ENCODE measurements at regions not wholly inside any gene's neighbourhood (a gene's known extent, or its start where the extent isn't known, plus 50 kb on each side); places are given as distances from the start of the nearest gene placed in this dataset.

DNA sequence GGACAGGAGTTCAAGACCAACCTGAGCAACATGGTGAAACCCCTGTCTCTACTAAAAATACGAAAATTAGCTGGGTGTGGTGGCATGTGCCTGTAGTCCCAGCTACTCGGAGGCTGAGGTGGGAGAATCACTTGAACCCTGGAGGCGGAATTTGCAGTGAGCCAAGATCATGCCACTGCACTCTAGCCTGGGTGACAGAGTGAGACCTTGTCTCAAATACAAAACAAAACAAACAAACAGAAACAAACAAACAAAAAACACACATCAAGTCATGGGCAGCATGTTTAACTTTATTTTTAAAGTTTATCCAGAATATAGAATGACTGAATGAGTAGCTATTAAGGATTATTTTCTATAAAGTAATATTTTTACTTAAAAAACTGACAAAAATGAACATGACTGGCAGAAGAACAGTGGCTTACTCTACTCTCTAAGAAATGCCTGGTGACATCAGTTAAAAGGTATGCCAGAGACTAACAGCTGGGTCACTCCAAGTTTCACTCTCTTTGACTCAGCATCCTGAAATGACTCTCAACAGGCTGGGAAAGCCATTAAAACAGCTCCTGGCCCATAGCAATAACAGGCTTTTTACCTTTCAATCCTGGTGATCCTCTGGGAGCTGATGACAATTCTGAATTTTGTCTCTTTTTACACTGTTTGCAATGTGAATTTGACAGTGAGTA, 66.1 kb upstream of the FOXN2 start (continued):
- TF ChIP-seq, protein P1, sequence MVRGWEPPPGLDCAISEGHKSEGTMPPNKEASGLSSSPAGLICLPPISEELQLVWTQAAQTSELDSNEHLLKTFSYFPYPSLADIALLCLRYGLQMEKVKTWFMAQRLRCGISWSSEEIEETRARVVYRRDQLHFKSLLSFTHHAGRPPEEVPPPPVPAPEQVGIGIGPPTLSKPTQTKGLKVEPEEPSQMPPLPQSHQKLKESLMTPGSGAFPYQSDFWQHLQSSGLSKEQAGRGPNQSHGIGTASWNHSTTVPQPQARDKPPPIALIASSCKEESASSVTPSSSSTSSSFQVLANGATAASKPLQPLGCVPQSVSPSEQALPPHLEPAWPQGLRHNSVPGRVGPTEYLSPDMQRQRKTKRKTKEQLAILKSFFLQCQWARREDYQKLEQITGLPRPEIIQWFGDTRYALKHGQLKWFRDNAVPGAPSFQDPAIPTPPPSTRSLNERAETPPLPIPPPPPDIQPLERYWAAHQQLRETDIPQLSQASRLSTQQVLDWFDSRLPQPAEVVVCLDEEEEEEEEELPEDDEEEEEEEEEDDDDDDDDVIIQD (CRISPR knock-in tag; IDR thresholded peaks at IDR 0.05; ENCODE audit: low read depth): peak; percentile 65; the same call in 1 of the 2 replicates
- no peak for TF ChIP-seq ZBTB7B (CRISPR knock-in tag; IDR thresholded peaks at IDR 0.05)
- TF ChIP-seq ZNF782 (CRISPR knock-in tag; IDR thresholded peaks at IDR 0.05; ENCODE audit: borderline replicate concordance): no peak
- no peak for TF ChIP-seq KLF13 (CRISPR knock-in tag; IDR thresholded peaks at IDR 0.05)
- no peak for TF ChIP-seq ZNF496 (CRISPR knock-in tag; IDR thresholded peaks at IDR 0.05; ENCODE audit: insufficient replicate concordance)
- TF ChIP-seq, protein P2, sequence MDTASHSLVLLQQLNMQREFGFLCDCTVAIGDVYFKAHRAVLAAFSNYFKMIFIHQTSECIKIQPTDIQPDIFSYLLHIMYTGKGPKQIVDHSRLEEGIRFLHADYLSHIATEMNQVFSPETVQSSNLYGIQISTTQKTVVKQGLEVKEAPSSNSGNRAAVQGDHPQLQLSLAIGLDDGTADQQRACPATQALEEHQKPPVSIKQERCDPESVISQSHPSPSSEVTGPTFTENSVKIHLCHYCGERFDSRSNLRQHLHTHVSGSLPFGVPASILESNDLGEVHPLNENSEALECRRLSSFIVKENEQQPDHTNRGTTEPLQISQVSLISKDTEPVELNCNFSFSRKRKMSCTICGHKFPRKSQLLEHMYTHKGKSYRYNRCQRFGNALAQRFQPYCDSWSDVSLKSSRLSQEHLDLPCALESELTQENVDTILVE (CRISPR knock-in tag; IDR thresholded peaks at IDR 0.05): no peak
- TF ChIP-seq FOXC1 (CRISPR knock-in tag; IDR thresholded peaks at IDR 0.05; ENCODE audit: borderline replicate concordance): no peak
- TF ChIP-seq ZNF878 (CRISPR knock-in tag; IDR thresholded peaks at IDR 0.05): no peak
- TF ChIP-seq AGO2 (optimal IDR thresholded peaks at IDR 0.05; ENCODE audit: low read depth, low read length): no peak
- TF ChIP-seq CBFB (CRISPR knock-in tag; IDR thresholded peaks at IDR 0.05): no peak
- TF ChIP-seq ZNF17 (CRISPR knock-in tag; IDR thresholded peaks at IDR 0.05): no peak
- peak; percentile 87 for TF ChIP-seq FOSL2 (CRISPR knock-in tag; IDR thresholded peaks at IDR 0.05)
- TF ChIP-seq, protein P3, sequence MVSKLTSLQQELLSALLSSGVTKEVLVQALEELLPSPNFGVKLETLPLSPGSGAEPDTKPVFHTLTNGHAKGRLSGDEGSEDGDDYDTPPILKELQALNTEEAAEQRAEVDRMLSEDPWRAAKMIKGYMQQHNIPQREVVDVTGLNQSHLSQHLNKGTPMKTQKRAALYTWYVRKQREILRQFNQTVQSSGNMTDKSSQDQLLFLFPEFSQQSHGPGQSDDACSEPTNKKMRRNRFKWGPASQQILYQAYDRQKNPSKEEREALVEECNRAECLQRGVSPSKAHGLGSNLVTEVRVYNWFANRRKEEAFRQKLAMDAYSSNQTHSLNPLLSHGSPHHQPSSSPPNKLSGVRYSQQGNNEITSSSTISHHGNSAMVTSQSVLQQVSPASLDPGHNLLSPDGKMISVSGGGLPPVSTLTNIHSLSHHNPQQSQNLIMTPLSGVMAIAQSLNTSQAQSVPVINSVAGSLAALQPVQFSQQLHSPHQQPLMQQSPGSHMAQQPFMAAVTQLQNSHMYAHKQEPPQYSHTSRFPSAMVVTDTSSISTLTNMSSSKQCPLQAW (CRISPR knock-in tag; IDR thresholded peaks at IDR 0.05): no peak
- TF ChIP-seq SRF (IDR thresholded peaks at IDR 0.05; ENCODE audit: low read depth, low read length): no peak
- peak; percentile 73 for TF ChIP-seq SAP130 (CRISPR knock-in tag; IDR thresholded peaks at IDR 0.05; ENCODE audit: low read depth)
- TF ChIP-seq ELF3 (CRISPR knock-in tag; IDR thresholded peaks at IDR 0.05): no peak
- TF ChIP-seq RXRA (CRISPR knock-in tag; IDR thresholded peaks at IDR 0.05): no peak
- TF ChIP-seq CBX5 (CRISPR knock-in tag; IDR thresholded peaks at IDR 0.05; ENCODE audit: borderline replicate concordance): no peak
- TF ChIP-seq ZNF672 (CRISPR knock-in tag; IDR thresholded peaks at IDR 0.05): no peak
- TF ChIP-seq, protein P4, sequence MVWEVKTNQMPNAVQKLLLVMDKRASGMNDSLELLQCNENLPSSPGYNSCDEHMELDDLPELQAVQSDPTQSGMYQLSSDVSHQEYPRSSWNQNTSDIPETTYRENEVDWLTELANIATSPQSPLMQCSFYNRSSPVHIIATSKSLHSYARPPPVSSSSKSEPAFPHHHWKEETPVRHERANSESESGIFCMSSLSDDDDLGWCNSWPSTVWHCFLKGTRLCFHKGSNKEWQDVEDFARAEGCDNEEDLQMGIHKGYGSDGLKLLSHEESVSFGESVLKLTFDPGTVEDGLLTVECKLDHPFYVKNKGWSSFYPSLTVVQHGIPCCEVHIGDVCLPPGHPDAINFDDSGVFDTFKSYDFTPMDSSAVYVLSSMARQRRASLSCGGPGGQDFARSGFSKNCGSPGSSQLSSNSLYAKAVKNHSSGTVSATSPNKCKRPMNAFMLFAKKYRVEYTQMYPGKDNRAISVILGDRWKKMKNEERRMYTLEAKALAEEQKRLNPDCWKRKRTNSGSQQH (CRISPR knock-in tag; IDR thresholded peaks at IDR 0.05; ENCODE audit: low read depth): 0 out of 2 replicates have a peak, but pooled peaks have one; percentile 11
- TF ChIP-seq, protein P5, sequence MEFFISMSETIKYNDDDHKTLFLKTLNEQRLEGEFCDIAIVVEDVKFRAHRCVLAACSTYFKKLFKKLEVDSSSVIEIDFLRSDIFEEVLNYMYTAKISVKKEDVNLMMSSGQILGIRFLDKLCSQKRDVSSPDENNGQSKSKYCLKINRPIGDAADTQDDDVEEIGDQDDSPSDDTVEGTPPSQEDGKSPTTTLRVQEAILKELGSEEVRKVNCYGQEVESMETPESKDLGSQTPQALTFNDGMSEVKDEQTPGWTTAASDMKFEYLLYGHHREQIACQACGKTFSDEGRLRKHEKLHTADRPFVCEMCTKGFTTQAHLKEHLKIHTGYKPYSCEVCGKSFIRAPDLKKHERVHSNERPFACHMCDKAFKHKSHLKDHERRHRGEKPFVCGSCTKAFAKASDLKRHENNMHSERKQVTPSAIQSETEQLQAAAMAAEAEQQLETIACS (CRISPR knock-in tag; IDR thresholded peaks at IDR 0.05): no peak
- no peak for TF ChIP-seq CEBPG (CRISPR knock-in tag; IDR thresholded peaks at IDR 0.05)
- no peak for TF ChIP-seq ZNF329 (CRISPR knock-in tag; IDR thresholded peaks at IDR 0.05; ENCODE audit: low read depth)
- TF ChIP-seq NFYB (CRISPR knock-in tag; IDR thresholded peaks at IDR 0.05): no peak
- no peak for TF ChIP-seq SETDB1 (CRISPR knock-in tag; IDR thresholded peaks at IDR 0.05; ENCODE audit: borderline replicate concordance)
- TF ChIP-seq ZSCAN9 (CRISPR knock-in tag; IDR thresholded peaks at IDR 0.05; ENCODE audit: borderline replicate concordance): no peak
- no peak for TF ChIP-seq ZFP41 (CRISPR knock-in tag; IDR thresholded peaks at IDR 0.05; ENCODE audit: borderline replicate concordance)
